Esophagus muscularis mucosa (tissue), 4 donors: ENCODE measurements at regions not wholly inside any gene's neighbourhood (a gene's known extent, or its start where the extent isn't known, plus 50 kb on each side); places are given as distances from the start of the nearest gene placed in this dataset.

Experiments used
- DNase-seq: peaks from one replicate; pipeline ENCODE4 v3.0.0-alpha.2; 2017; ENCODE audit errors: extremely low spot score
- H3K27ac ChIP-seq, 4 donors: fragments of 200-600 bp; sonication (generic); replicated peaks in 1 of 4; 1 replicate in 3 of 4; 2 replicates in 1 of 4; pipeline ENCODE4 v1.5.1; 2016 to 2019; ENCODE audit warnings: mild to moderate bottlenecking in 1 of 4
- H3K27me3 ChIP-seq, 4 donors: fragments of 200-600 bp; sonication (generic); one replicate each; pipeline versions ENCODE4 v1.5.1 to v1.6.0; 2016 to 2019
- H3K36me3 ChIP-seq, 4 donors: fragments of 200-600 bp; sonication (generic); one replicate each; pipeline ENCODE4 v1.5.1; 2016 to 2019
- H3K4me1 ChIP-seq, 4 donors: fragments of 200-600 bp; sonication (generic); one replicate each; pipeline ENCODE4 v1.5.1; 2016 to 2019
- H3K4me3 ChIP-seq, 4 donors: fragments of 200-600 bp; sonication (generic); 1 replicate in 2 of 4; 2 replicates in 2 of 4; pipeline ENCODE4 v1.5.1; 2016 to 2019; ENCODE audit warnings: mild to moderate bottlenecking in 4 of 4, moderate library complexity in 1 of 4
- H3K9me3 ChIP-seq, 4 donors: fragments of 200-600 bp; sonication (generic); 1 replicate in 3 of 4; 2 replicates in 1 of 4; pipeline ENCODE4 v1.5.1; 2016 to 2019
- EP300 ChIP-seq: sonication (generic); formaldehyde crosslinking; IDR thresholded peaks from one replicate; pipeline ENCODE4 v1.6.1; 2017; ENCODE audit warnings: antibody characterized with exemption
- POLR2A ChIP-seq: fragments of 450-650 bp; IDR thresholded peaks from one replicate; pipeline ENCODE4 v1.6.1; 2017; ENCODE audit warnings: antibody characterized with exemption, moderate library complexity, mild to moderate bottlenecking, low read depth
- POLR2AphosphoS5 ChIP-seq, 2 donors: sonication (generic); formaldehyde crosslinking; IDR thresholded peaks; one replicate each; pipeline ENCODE4 v1.6.1; 2017; ENCODE audit warnings: antibody characterized with exemption in 2 of 2
- WGBS: methylation state at CpG from one replicate; pipeline ENCODE4 v1.1.5; 2018; 5-methylcytosine and 5-hydroxymethylcytosine counted together
- intact Hi-C: fragments of 100-400 bp; cut with DNase I; formaldehyde crosslinking; loops from one replicate; pipeline ENCODE4 v1.15.1; 2023
- TF ChIP-seq, protein P1 (sequence below), 3 experiments: fragments of 200-600 bp in 2 of 3; fragments of 450-650 bp in 1 of 3; sonication (generic) in 2 of 3; IDR thresholded peaks; one replicate each; pipeline ENCODE4 v1.5.1; 2017 to 2019; ENCODE audit warnings: antibody characterized with exemption in 3 of 3, mild to moderate bottlenecking in 2 of 3, moderate library complexity in 1 of 3

- WGBS, result 88% methylated on average over 1 of the region's 1 CpG
Observed at GRCh38 chr6:1094306-1094705, 217.6 kb upstream of the FOXQ1 start.

DNA sequence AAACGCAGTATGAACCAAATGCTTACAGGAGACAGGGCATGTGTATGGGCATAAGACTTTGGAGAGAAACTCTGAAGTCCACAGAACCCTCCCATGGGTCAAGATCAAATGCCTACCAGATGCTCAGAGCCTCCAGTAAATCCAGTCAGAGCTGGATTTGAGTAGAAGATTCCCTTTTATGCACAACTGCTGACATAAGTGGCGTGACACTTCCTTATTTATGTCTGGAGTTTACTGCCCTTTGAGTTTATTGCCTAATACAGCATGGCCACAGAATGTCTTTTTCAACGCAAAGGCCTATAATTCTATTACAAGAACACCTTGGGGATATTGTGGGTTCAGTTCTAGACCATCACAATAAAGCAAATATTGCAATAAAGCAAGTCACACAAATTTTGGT lies 220.0 kb upstream of the FOXQ1 start:
- no peaks in the 10 kb centered on the region for H3K27me3 ChIP-seq
- H3K27ac ChIP-seq, result no peak overlapping the region
- H3K36me3 ChIP-seq, result no peaks in the 10 kb centered on the region
- intact Hi-C loops, result no loop called here
- peaks cover 4 to 18% (median 15%) of the 10 kb centered on the region in 4 donors for H3K4me1 ChIP-seq
- DNase-seq, result no peak
- TF ChIP-seq, protein P1, sequence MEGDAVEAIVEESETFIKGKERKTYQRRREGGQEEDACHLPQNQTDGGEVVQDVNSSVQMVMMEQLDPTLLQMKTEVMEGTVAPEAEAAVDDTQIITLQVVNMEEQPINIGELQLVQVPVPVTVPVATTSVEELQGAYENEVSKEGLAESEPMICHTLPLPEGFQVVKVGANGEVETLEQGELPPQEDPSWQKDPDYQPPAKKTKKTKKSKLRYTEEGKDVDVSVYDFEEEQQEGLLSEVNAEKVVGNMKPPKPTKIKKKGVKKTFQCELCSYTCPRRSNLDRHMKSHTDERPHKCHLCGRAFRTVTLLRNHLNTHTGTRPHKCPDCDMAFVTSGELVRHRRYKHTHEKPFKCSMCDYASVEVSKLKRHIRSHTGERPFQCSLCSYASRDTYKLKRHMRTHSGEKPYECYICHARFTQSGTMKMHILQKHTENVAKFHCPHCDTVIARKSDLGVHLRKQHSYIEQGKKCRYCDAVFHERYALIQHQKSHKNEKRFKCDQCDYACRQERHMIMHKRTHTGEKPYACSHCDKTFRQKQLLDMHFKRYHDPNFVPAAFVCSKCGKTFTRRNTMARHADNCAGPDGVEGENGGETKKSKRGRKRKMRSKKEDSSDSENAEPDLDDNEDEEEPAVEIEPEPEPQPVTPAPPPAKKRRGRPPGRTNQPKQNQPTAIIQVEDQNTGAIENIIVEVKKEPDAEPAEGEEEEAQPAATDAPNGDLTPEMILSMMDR (IDR thresholded peaks at IDR 0.05), result no peak
- TF ChIP-seq POLR2A (no peak), EP300 (no peak), POLR2AphosphoS5 (IDR thresholded peaks at IDR 0.05) (no peak)
- H3K4me3 ChIP-seq, result no peak overlapping the region
- no peaks in the 10 kb centered on the region for H3K9me3 ChIP-seq
- 87% methylated on average over 3 of the region's 3 CpGs for WGBS

More at GRCh38 chr6:1094306-1094705, 217.6 kb upstream of the FOXQ1 start:
- Histone ChIP-seq H3K9me3 (no peaks in the 10 kb centered on the region), H3K4me1 (peaks cover 4 to 24% (median 20%) of the 10 kb centered on the region in 4 donors), H3K4me3 (no peak overlapping the region), H3K27me3 (no peaks in the 10 kb centered on the region), H3K27ac (peak overlapping the region in 3 of 4 donors; percentile 9 to 63 (median 52)), H3K36me3 (no peaks in the 10 kb centered on the region)
- intact Hi-C loops, result no loop called here
- no peak for DNase-seq
- TF ChIP-seq, protein P1 (IDR thresholded peaks at IDR 0.05), result no peak
- TF ChIP-seq POLR2AphosphoS5 (IDR thresholded peaks at IDR 0.05), result peak in 1 of 2 donors; percentile 29

GRCh38 chr6:1089859-1090258 lies 222.0 kb upstream of the FOXQ1 start:
- no peak overlapping the region for H3K27ac ChIP-seq
- intact Hi-C loops, result no loop called here
- TF ChIP-seq POLR2A (no peak), POLR2AphosphoS5 (IDR thresholded peaks at IDR 0.05) (no peak), EP300 (no peak)
- TF ChIP-seq, protein P1 (IDR thresholded peaks at IDR 0.05), result no peak
- no peaks in the 10 kb centered on the region for H3K27me3 ChIP-seq
- DNase-seq, result no peak
- H3K9me3 ChIP-seq, result no peaks in the 10 kb centered on the region
- WGBS, result 97% methylated on average over 1 of the region's 1 CpG
- no peaks in the 10 kb centered on the region for H3K36me3 ChIP-seq
- H3K4me3 ChIP-seq, result no peak overlapping the region
- H3K4me1 ChIP-seq, result peaks cover 3 to 15% (median 12%) of the 10 kb centered on the region in 4 donors

DNA sequence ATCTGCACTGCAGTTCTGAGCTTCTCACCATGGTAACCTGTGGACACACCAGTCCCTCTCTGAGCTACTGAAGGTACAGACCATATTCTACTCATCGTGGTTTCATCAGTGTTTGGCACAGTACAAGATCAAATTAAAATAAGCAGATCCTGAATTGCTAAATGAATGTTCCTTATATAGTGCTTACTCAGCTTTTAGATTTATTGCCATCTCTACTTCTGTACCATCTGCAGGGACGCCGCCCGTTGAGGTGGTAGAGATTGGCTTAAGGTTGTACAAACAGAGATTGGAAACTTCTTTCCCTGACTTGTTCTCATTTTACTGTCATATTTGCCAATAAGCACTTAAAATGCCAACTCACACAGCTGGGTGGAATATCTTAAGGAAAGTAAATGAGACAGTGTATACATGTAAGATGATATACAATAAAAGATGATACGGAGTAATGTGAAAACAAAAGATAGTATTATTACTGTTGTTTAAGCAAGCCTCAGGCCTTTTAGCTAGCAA lies 223.4 kb upstream of the FOXQ1 start:
- 83% methylated on average over 5 of the region's 5 CpGs for WGBS
- Histone ChIP-seq H3K36me3 (no peaks in the 10 kb centered on the region), H3K27ac (no peak overlapping the region), H3K4me3 (no peak overlapping the region), H3K9me3 (no peaks in the 10 kb centered on the region), H3K4me1 (peaks cover 0 to 3% (median 0%) of the 10 kb centered on the region in 4 donors), H3K27me3 (no peaks in the 10 kb centered on the region)
- TF ChIP-seq POLR2AphosphoS5 (IDR thresholded peaks at IDR 0.05) (no peak), EP300 (no peak), POLR2A (no peak)
- TF ChIP-seq, protein P1 (IDR thresholded peaks at IDR 0.05), result no peak
- intact Hi-C loops, result no loop called here
- DNase-seq, result no peak
